DMS114 treated with DMSO at 0.1 percent for 48 hours (cell line): ENCODE measurements at regions not wholly inside any gene's neighbourhood (a gene's known extent, or its start where the extent isn't known, plus 50 kb on each side); places are given as distances from the start of the nearest gene placed in this dataset.
"Not testable (repeated sequence)": the region's sequence is repeated elsewhere in the genome, so short reads cannot be mapped to it uniquely, and the experiment has no call there.

Experiments used
- DNase-seq: peaks from one replicate; lab custom pipeline; 2025; ENCODE audit not compliant: unreplicated experiment; lab: John Stamatoyannopoulos, UW

- DNase-seq: not testable (repeated sequence)
Measured at GRCh38 chr4:9505341-9505740, 61.1 kb downstream of the DEFB131A start.

- not testable (repeated sequence) for DNase-seq
Measured at GRCh38 chr4:9506672-9507071, 62.5 kb downstream of the DEFB131A start.

DNA sequence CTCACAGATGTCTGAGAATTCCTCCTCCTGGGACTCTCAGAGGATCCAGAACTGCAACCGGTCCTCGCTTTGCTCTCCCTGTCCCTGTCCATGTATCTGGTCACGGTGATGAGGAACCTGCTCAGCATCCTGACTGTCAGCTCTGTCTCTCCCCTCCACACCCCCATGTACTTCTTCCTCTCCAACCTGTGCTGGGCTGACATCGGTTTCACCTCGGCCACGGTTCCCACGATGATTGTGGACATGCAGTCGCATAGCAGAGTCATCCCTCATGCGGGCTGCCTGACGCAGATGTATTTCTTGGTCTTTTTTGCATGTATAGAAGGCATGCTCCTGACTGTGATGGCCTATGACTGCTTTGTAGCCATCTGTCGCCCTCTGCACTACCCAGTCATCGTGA, 68.7 kb downstream of the DEFB131A start:
- not testable (repeated sequence) for DNase-seq

GRCh38 chr4:9519631-9520030, 75.4 kb downstream of the DEFB131A start:
- DNase-seq: not testable (repeated sequence)

DNA sequence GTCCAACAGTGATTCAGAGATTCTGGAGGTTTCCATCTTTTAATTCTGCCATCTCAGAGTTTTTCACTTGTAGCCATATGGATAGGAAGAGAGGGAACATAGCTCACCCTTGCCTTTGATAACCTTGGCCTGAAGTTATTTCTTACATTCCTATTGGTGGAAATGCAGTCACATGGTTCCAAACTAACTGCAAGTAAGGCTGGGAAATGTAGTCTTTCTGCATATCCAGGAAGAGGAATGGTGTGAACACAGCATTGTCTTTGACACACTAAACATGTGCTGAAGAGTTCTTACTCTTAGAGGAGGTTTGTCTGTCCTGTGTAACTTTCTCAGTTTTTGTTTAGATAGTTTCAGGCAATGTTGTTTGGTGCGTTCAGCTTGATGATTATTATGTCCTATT, 78.7 kb downstream of the DEFB131A start:
- not testable (repeated sequence) for DNase-seq

DNA sequence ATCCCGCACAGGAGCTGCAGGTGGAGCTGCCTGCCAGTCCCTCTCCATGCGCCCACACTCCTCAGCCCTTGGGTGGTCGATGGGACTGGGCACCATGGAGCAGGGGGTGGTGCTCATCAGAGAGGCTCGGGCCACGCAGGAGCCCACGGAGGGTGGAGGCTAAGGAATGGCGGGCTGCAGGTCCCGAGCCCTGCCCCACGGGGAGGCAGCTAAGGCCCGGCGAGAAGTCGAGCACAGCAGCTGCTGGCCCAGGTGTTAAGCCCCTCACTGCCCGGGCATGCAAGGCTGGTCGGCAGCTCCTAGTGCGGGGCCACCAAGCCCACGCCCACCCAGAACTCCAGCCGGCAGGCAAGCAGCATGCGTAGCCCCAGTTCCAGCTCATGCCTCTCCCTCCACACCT, 80.2 kb downstream of the DEFB131A start:
- DNase-seq: not testable (repeated sequence)

DNA sequence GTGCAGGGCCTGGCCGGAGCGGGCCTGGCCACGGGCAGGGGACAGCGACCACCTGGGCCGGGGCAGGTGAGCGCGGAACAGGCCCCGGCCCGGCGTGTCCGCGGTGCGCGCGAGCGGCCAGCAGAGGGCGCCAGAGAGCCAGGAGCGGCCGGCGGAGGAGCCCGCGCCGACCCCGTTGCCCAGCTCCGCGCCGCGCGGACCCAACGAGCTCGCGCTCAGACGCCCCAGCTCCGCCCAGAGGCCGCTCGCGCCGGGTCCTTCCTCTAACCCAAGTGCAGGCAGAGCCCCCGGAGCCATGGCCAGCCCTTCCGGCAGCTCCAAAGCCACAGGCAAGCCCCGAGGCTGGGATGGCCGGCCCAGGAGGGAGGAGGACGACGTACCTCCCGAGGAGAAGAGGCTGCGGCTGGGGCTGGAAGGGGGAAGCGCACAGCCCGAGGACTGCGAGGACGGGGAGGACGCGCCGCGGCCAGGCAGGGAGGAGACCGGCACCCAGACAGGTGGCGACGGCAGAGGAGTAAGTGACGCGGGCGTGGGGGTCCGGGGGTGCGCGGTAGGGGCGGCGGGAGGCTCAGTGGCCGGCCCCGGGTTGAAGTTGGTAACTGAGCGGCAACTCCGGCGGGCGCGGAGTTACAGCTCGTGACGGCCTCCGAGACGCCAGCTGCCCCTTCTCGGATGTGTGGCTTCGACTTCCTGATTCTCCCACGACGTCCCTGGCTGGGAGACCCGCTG, 88.1 kb downstream of the DEFB131A start:
- peak; percentile 42 for DNase-seq

GRCh38 chr4:9532863-9533192, 88.6 kb downstream of the DEFB131A start:
- not testable (repeated sequence) for DNase-seq

- DNase-seq: not testable (repeated sequence)
Measured at GRCh38 chr4:9537101-9537500, 92.9 kb downstream of the DEFB131A start.

DNA sequence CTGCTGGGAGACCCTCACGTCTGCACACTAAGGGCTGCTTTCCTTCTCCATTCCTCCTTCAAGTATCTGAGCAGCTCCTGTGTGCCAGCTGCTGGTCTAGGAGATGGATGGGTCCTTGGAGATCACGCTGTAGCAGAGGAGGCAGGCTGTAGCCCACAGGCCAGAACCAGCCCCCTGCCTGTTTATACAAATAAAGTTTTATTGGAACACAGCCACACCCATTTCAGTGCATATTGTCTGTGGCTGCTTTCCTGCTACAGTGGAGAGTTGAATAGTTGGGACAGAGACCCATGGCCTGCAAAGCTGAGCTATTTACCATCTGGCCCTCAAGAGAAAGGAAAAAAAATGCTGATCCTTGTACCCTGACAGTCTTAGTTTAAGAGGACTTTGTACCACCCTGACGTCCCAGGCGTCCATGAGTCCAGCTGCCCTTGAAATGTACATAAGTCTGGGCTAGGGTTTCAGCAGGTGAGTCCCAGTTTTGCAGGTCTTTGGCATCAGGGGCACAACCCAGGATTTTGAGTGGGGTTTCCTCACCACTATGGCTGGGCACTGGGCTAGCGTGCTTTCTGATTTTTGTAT, 95.8 kb downstream of the DEFB131A start:
- DNase-seq: not testable (repeated sequence)

DNA sequence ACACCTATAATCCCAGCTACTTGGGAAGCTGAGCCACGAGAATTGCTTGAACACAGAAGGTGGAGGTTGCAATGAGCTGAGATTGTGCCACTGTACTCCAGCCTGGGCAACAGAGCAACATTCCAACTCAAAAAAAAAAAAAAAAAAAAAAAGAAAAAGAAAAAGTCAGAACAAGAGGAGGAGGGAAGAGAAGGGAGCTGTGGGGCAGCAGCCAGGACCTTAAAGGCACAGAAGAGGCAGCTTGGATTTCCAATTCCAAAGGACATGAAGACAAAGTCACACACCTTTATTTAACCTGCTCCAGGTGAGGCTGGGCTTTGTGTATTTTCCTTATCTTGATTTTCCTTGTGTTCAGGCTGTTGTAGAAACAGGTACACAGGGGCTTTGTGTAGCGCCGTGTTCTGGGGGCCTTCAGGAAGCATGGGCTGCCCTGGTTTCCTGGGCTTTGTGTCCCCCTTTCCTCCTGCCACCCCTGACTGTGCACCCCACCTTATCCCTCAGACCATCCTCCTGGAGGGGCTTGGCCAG, 97.2 kb downstream of the DEFB131A start:
- not testable (repeated sequence) for DNase-seq

DNA sequence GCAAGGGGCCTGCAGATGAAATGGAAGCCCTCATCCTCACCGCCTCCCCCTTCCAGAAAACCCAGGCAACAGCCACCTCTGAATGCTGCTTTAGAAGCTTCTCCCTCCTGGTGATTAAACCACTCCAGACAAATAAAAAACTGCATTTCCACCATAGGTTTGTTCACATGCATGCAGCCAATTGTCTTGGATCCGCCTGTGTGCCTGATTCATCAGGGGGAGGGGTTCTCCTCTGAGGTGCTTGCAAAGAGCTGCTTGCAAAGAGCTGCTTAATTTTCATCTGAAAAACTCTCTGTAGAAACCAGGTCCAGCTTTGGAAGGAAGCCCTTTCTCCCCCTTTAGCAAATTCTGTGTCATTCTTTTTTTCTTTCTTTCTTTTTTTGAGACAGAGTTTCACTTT, 100.6 kb downstream of the DEFB131A start:
- not testable (repeated sequence) for DNase-seq

GRCh38 chr4:9547470-9547869, 103.3 kb downstream of the DEFB131A start:
- not testable (repeated sequence) for DNase-seq

DNA sequence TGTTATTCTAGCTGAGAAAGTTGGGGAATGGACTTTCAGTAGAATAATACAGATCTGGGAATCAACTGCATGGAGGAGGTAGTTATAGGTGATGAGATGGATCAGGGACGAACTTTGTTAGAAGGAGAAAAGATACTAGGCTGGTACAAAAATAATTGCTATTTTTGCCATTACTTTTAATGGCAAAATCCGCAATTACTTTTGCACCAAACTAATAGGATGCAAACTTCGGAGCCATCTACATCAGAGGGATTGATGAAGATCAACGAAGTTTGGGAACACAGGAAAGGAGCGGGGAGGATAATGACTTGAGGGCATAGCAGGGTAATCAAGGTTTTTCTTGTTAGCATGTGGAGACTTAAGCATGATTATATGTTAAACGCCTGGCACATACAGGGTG, 111.9 kb downstream of the DEFB131A start:
- not testable (repeated sequence) for DNase-seq

DNA sequence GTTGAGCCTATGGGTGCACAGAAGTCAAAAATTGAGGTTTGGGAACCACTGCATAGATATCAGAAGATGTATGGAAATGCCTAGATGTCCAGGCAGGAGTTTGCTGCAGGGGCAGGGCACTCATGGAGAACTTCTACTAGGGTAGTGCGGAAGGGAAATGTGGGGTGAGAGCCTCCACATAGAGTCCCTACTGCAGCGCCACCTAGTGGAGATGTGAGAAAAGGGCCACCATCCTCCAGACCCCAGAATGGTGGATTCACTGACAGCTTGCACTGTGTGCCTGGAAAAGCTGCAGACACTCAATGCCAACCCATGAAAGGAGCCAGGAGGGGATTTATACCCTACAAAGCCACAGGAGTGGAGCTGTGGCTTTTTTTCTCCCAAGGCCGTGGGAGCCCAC, 133.7 kb downstream of the DEFB131A start:
- DNase-seq: not testable (repeated sequence)

DNA sequence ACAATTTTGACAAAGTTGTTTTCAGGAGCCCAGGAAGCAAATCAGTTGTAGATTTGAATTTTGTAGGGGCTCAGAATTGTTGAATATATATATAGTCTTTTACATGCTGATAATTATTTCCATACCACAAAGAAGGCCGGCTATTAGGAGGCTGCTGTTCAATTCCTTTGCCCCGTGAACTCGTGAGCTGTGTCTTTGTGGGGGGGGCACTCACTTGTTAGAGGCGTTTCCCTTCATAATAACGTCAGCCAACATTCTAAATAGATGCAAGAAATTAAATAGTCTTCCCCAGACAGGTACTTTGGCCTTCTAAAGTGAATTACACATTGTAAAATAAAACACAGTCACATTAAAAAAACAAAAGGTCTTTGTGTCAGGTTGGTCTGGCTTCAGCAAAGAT, 138.7 kb downstream of the DEFB131A start:
- not testable (repeated sequence) for DNase-seq

DNA sequence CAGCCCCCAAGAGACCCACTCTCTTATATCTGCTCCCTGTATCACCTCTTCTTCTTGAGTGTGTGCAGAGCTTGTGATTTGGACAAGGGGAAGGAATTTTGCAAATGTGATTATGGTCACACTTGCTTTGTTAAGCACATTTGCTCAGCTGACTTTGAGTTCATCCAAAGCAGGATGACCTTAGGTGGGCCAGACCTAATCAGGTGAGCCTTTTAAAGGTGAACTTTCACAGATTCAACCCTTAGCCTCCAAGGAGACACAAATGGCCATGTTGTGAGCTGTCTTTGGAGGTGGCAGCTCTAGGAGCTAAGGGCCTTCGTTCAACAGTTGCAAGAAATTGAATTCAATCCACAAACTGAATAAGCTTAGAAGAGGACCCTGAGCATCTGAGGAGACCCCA, 147.8 kb downstream of the DEFB131A start:
- DNase-seq: no peak

DNA sequence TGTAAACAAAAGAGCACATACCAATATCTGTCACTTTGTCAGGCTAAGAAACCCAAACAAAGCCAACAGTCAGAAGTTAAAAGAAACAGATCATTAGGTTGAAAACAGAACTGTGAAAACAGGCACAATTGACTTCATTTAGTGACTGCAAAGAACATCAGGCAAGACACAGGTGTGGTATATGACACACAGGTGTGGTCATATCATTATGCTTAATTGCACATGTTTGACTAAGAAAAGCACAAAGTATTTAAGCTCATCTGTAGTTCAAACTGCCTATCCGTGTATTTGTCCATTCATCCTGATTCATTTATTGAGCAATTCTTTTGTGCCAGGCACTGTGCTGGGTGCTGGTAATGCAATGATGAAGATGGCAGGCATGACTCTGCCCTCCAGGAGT, 150.7 kb downstream of the DEFB131A start:
- DNase-seq: no peak

- not testable (repeated sequence) for DNase-seq
Measured at GRCh38 chr4:9595531-9595930, 151.3 kb downstream of the DEFB131A start.

DNA sequence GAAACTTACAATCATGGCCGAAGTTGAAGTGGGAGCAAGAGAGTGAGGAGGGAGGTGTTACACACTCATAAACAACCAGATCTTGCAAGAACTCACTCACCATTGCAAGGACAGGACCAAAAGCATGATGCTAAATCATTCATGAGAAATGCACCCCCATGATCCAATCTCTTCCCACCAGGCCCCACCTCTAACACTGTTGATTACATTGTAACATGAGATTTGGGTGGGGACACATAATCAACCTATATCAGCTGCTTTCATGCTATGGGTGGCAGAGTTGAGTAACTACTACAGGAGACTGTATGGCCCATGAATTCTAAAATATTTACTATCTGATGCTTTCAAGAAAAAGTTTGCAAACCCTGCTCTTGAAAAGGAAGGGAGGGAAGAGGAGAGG, 155.1 kb downstream of the DEFB131A start:
- no peak for DNase-seq

- no peak for DNase-seq
Measured at GRCh38 chr4:9600246-9600645, 156.0 kb downstream of the DEFB131A start.

DNA sequence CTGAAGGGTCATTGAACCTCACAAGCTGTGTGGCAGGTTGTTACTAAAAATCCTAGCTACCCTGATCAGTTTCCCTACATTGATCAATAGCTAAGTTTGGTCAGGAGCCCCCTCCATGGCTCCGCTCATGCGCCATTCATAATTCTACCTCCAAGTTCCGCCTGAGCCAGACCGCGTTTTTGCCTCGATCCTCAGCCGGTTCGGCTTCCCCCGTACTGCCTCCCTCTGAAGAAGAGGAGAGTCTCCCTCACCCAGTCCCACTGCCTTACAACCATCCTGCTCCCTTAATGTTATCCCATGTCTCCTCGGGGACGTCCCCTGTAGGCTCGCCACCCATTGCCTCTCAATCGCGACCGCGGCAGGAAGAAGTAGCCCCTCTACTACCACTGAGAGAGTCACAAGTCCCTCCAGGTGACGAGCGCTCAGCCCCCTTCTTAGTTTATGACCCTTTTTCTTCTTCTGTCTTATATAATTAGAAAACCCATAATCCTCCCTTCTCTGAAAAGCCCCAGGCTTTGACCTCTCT, 158.2 kb downstream of the DEFB131A start:
- DNase-seq: no peak
